Panc1 (cell line): ENCODE measurements at regions not wholly inside any gene's neighbourhood (a gene's known extent, or its start where the extent isn't known, plus 50 kb on each side); places are given as distances from the start of the nearest gene placed in this dataset.

Experiments used
- CTCF ChIP-seq: fragments of 450-650 bp; IDR thresholded peaks from 2 replicates; pipeline ENCODE4 v1.5.1; 2017; ENCODE audit warnings: mild to moderate bottlenecking
- POLR2AphosphoS5 ChIP-seq: IDR thresholded peaks from 2 replicates; pipeline ENCODE4 v1.6.1; 2012; ENCODE audit warnings: mild to moderate bottlenecking, low read depth, low read length, moderate library complexity
- REST ChIP-seq, 2 experiments: IDR thresholded peaks; 2 replicates each; pipeline ENCODE4 v1.6.1; 2011 to 2012; ENCODE audit warnings: low read depth in 2 of 2, control low read depth in 1 of 2, low read length in 1 of 2, mild to moderate bottlenecking in 1 of 2, moderate library complexity in 1 of 2; ENCODE audit not compliant: insufficient read depth in 1 of 2
- SIN3A ChIP-seq: IDR thresholded peaks from 2 replicates; pipeline ENCODE4 v1.6.1; 2012; ENCODE audit warnings: low read depth, mild to moderate bottlenecking, low read length, moderate library complexity, borderline replicate concordance; ENCODE audit not compliant: insufficient read depth
- TCF7L2 ChIP-seq: IDR thresholded peaks from 2 replicates; pipeline ENCODE4 v1.6.1; 2011; ENCODE audit warnings: mild to moderate bottlenecking, low read depth, low read length, inconsistent platforms

GRCh38 chr5:152995214-152995725, 495.2 kb upstream of the GRIA1 start:
- TF ChIP-seq CTCF (no peak), POLR2AphosphoS5 (no peak), SIN3A (no peak), REST (IDR thresholded peaks at IDR 0.05; ENCODE audit: insufficient read depth in 1 of 2, low read depth in 2 of 2, low read length in 1 of 2) (no peak), TCF7L2 (no peak)
